ENCODE measurements at regions not wholly inside any gene's neighbourhood (a gene's known extent, or its start where the extent isn't known, plus 50 kb on each side); places are given as distances from the start of the nearest gene placed in this dataset.

DNA sequence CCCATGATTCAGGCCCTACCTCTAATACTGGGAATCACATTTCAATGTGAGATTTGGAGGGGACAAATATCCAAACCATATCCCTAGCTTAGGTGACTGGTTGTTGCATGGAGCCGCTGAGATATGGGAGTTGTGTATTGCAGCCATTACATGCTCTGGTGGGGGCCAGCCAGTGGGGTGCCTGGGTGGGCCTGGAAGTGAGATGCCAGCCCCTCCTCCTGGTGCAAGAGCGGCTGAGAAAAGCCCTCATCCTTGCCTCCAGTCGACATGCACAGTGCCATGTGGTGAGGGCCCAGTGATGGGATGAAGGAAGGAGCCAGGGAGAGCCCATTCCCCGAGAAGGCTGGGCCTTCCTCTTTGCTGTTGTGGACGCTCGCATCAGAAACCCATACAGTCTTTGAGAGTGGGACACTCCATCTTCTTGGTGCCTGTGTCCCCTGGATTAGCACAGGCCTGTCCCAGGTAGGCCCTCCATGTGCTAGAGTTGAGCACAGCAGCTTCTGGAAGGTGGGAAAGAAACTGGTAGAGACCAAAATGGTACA is 1043.0 kb downstream of the TBC1D22A start:
- DNase-seq, result no peak

DNA sequence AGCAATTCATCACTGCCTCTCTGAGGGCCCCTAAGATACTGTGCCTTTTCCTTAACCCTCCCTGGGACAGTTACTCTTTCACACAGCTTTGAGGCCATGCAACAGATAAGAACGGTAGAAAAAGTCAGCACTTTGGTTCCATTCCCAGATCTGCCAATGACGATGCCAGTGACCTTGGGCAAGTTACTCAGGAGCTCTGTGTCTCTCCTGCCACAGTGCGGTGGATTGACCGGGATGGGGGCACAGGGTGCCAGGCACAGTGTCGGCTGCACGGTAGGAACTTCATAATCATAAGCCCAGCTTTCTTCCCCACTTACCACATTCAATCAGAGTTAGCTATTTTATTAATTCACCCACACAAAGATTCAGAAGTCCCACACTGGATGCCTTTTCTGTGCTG is 1041.8 kb downstream of the TBC1D22A start:
- no peak for DNase-seq

DNA sequence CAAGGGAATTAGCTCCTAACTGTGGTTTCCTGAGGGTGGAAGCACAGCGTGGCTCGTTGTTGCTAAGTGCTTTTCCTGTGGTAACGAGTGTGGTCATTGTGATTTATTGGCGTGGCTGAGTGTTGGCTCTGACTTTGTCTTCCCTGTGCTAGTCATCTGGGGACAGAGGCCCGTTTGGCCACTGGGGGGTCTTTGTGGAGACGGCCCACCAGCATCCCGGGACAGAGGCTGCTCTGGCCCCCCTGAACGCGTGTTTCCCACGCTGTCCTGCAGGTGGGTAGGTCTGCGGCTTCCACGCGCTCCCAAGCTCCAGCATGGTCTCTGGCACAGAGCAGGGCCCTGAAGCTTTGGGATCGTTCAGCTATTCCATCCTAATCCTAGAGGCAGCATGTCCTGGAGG is 1040.0 kb downstream of the TBC1D22A start:
- DNase-seq, result no peak

DNA sequence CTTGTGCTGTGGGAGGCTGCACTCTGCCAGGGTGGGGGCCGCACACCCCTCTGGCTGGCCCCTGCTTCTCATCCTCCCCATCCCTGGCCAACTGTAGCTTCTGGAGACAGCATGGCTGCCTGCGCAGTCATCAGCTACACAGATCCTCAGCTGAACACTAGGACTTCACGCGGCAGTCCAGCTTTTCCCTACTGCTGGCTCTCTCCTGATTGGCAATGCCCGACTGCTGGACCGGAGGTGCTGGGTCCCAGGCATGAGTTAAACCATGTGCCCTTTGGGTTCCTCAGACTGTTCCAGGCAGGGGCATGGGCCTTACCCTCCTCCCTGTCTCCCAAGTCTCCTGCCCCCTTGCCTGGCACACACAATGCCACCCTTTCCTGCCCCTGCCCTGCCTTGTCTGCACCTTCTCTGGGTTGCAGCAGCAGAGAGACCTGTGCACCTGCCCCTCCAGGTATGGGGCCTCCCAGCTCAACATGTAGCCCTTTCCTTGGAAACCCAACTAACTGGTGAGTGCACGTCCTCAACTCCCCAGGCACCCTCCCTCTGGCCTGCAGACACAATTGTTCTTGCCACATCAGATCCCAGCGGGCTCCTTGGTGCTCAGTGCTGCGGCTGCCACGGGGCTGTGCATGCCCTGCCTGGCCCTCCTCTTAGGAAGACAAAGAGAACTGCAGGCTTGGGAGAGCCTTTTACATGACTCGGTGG is 1039.2 kb downstream of the TBC1D22A start:
- no peak for DNase-seq

DNA sequence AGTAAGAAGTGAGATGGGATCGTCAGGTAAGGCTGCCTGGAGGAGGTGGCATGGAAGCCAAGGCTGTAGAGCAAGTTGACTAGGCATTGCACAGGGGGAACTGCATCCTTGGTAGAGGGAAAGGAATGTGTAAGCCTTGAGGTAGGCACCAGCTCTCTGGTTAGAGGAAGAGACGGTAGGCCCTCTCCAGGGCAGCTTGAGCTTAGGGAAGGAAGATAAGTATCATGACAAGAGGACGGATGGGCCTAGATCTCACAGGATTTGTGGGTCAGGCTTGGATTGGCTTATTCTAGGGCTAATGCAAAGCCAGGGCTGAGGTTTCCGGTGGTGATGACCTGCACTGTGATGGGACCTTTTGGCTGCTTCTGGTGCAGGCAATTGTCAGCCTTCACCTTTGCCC is 1035.8 kb downstream of the TBC1D22A start:
- DNase-seq, result no peak

DNA sequence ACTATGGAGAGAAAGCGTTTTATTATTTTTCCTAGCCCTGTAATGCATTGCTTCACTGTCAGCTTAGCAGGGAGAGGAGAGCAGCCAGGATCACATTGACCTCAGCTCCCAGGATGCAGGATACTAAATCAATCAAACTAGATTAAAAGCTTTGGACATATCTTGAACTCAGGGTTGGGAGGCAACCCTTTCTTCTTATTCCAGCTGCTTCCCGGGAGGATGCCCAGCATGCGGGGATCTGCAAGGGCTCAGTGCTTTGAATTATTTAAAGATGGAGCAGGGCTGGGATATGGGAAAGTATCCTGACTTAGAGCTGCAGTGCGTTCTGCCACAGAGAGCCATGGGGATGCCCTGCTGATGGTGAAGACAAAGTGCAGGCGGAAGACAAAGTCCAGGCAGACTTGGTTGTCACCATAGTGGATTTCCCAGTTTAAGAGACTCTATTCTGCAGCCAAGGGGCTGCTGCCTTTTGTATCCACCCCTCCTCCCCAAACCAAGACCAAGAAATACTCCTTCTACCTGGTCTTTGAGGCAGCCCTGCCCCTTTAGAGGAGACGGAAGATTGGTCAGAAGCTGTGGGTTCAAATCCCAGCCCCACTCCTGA is 1035.0 kb downstream of the TBC1D22A start:
- DNase-seq, result no peak

DNA sequence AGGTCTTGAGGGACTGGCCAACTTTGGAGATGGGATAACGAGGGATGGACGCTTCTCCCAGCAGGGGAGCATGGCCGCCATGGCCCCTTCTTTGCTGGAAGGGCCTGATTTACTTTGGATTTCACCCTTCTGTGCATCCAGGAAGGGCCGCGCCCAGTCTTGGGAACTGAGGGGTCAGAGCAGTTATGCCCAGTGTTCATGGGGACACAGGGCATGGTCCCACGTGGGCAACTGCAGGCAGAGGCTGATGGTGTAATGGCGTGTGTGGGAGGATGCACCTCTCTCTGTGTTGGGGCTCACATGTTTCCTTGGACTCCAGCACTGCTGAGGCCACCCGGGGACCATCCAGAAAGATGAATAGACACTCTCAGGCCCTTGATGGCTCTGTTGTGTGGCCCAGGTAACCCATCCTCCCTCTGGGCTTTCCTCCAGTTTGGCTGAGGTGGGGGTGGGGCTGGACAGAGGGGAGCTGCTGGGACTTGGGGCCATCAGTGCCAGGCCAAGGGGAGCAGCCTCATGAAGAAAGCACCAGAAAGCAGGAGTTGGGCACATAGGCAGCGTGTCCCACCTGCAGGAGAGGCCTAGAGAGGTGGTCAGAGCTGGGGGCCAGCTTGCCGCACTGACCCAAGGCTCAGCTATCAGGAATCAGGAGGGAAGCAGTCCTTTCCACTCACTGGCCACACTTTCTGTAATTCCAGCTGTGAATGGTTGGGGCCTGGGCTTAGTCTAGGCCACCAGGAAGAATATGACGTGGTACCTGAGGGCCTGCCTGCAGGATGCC is 1033.9 kb downstream of the TBC1D22A start:
- no peak for DNase-seq

DNA sequence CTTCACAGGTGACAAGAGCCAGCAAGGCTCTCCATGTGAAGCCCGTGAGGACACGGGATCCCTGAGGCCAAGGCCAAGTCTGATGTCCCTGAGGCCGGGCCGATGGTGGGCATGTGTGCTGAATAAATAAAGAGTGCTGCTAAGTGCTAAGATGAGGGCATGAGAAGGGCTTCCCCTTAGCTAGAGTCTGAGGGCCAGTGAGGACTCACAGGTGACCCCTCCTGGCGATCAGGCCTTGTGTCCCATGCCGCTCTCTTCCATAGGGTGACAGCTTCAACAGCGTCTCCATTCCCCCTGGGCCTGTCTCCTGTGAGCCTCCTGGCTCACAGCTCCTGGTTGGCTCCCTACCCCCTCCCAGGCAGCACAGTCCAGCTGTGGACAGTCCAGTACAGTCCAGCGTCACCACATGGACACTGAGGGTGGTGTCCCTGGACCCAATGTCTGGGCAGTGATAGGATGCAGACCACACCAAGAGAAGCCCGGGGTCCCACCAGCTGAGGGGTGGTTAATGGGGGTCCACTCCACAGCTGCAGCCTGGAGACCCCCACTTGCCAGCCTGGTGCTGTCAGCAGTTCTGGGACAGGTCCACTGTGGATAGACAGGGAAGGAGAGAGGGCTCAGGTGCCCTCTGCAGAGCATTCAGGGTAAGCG is 1033.2 kb downstream of the TBC1D22A start:
- no peak for DNase-seq

DNA sequence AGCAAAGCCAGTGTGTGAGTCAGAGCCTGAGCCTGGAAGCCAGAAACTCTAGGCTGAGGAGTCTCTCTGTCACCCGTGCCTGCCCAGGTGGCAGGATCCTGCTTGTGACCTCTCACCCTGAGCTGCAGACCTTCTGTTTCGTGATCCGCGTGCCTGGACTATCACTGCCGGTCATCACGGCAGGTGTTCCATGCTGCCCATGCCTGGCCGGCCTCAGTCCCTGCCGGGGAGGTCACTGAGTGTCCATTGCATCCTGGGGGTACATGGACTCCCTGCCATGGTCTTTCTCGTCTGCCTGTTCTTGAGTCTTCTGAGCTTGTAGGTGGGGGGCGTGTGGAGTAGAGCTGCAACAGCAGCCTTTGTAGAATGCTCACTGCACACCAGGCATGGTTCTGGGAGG is 1032.4 kb downstream of the TBC1D22A start:
- DNase-seq, result no peak

DNA sequence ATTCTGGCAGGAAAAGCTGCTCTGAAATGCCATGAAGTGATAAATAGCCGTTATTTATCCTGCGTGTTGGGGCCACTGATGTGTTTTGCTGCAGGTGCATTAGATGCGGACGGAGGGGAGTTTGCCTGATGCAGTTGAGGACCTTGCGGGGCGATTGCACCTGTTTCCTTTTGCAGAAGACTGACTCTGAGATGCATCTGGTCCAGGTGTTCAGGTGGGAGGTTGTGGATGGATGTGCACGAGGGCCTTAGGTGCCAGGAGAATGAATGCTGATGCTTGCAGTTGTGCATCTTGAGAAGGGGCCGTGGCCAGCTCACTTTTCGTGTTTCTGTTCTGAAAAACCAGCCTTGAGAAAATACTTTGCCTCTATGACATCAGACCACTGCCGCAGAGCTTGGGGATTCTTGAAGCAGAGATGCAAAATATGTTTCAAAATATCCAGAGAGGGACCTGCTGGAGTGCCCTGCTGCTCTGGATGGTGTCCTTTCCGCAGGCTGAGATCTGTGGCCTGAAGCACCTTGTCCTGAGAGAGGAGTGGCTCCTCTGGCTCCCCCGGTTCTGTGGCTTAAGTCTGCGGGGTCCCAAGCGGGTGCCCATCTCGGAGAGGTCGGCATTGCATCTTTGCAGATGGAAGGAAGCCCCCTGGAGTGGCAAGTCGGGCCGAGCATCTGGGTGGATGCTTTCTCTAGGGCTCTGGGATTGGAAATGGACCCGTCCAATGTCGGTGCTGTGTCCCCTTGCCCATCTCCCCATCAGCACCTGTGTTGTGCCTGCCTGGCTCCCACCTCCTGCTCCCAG is 1031.1 kb downstream of the TBC1D22A start:
- DNase-seq, result no peak

DNA sequence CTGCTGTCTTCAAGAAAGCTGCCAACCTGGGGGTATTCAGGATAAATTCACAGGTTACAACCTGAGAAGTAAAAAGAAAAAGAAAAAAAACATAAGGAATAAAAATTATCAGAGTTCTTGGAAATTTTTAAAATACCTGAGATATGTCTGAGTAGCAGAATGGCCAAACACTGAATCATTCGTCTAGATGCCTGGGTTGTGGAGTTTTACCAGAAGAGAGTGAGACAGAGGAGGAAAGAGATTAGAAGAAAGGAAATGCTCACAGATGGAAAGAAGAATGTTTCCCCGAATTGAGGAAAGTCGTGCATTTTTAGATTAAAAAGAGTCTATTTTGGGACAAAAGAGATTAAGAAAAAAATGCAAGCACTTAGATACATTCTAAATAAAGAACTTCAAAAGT is 1026.7 kb downstream of the TBC1D22A start:
- DNase-seq, result no peak

DNA sequence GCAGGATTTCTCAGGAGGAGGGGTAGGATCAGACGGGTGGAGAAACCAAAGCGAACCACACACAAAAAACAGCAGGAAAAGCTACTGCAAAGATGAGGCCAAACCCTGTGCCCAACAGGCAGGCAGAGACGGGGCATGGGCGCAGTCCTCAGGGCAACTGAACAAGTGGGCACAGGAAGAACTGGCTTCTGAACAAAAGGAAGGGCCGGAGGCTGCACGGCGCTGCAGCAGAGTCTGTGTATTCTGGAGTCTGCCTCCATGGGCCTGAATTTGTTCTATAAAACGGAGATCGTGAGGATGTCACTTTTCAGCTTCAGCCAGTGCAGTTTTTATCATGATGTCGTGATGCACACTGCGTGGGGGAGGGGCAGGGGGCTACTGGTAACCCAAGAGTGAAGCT is 1026.0 kb downstream of the TBC1D22A start:
- DNase-seq, result no peak

DNA sequence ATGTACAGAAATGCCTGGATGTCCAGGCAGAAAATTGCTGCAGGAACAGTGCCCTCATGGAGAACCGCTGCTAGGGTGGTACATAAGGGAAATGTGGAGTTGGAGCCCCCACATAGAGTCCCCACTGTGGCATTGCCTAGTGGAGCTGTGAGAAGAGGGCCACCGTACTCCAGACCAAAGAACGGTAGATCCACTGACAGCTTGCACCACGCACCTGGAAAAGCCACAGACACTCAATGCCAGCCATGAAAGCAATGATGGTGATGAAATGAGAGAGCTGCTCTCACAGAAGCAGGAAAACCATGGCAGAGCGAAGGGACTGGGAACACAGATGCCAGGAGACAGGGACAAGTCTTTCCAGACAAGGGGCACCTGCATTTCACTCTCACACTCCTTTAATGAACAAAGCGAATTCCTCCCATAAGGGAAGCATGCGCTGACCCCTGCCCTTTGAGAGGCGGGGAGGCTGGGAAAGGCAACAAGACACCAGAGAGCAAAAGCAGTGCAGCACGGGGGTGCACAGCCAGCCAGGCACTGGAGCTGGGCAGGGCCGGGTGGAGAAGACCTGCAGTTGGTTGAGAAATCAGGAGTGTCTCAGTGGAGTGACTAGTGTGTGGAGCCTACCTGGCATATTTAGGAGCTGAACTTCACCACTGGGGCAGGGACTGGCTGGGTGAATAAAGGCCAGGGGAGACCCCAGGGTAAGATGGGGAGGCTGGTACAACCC is 1025.2 kb downstream of the TBC1D22A start:
- no peak for DNase-seq

DNA sequence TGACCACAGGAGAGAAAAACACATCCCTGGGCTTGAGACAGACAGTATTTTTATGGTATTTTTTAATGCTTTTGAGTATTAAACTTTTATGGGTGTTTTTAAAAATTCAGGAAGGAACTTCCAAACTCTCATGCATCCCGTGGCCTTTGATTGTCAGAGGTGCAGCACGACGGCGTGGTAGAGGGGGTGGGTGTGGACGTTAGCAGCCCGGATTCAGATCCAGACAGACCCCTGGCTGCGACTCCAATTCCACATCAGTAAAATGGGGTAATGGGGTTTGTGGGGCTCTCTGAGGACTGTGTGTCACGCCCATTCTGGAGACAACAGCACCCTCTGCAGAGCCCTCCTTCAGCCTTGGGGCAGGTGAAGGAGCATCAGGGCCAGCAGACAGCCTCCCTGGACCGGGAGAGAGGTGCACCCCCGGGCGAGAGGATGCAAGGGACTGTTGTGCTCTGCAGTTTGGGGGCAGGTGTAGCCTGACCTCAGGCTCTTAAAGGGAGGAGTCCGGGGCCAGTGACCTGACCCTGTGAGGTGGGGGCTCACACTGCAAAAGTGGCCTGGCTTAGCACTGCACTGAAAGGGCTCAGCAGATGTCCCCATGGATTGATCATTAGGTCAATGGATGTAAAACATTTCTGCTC is 1024.3 kb downstream of the TBC1D22A start:
- DNase-seq, result no peak

DNA sequence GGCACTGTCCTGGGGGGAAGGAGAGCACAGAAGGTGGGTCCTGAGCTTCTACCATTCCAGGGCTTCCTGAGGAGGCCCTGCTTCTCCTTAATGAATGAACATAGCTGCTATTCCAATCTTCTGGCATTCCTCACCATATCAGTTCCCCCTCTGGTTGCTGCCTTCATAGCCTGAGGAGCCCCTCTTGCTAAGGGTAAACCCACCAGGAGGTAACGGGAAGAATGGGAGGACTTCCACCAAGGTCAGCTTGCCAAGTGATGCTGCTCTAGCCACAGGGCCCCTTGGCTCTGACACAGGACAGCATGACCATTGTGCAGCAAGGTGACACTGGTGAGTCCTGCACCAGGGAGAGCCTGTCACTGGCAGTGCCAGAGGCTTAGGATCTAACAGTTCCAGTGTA is 1022.5 kb downstream of the TBC1D22A start:
- no peak for DNase-seq

DNA sequence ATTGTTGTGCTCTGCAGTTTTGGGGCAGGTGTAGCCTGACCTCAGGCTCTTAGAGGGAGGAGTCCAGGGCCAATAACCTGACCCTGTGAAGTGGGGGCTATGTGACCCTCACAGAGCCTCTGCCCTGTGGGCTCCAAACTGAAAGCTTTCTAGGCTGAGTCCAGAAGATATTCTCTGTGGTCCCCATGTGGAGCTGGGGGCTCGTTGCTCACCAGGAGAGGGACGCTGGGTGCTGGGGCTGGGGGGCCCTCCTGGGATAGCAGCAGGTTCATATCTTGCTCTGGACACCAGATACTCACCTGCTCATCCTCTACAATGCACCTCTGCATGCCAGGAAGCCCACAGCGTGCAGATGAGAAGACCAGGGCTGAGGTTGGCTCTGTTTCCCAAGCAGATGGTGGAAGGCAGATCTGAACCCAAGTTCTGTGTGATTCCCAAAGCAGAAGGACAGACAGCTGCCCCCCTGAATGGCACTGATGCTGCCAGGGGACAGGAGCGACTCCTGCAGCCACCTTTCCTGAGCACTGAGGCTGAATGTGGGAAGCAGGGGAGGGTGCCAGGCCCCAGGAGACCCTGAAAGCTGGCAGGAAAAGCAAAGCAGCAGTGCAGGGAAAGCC is 1022.0 kb downstream of the TBC1D22A start:
- no peak for DNase-seq

DNA sequence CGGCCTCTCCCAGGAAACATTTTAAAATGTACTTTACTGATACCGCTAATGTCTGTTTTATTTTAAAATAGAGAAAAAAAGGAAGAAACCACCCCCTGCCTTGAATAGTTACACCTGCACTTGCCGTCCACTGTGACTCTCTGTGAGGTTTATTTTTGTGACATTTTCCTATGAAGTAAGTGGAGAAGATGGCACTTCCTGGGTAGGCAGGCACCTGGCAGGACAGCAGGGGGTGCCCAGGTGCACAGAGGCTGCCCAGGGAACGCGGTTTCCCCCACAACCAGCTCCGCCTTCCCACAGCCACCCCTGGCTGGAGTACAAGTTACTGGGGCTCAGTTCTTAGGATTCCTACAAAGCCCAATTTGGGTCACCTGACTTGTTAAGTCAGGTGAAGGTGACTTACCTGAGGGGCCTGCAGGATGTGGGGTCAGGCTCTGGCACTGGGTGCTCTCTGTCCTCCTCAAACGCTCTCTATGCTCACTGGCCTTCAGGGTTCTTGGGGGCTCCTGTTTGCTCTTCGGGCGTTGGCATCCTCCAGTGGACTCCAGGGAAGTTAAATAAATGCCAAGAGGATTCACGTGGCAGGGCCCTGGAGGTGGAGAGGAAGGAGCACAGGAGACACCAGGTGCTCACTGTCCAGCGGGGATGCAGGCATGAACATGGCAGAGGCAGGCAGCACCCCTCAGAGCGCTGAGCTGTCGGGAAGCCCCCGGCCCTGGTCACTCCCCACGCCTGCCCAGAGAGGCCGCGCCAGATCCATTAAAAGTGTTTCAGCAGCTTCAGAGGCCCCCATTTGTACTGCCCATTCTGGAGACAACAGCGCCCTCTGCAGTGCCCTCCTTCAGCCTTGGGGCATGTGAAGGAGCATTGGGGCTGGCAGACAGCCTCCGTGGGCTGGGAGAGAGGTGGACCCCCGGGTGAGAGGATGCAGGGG is 1021.2 kb downstream of the TBC1D22A start:
- no peak for DNase-seq

DNA sequence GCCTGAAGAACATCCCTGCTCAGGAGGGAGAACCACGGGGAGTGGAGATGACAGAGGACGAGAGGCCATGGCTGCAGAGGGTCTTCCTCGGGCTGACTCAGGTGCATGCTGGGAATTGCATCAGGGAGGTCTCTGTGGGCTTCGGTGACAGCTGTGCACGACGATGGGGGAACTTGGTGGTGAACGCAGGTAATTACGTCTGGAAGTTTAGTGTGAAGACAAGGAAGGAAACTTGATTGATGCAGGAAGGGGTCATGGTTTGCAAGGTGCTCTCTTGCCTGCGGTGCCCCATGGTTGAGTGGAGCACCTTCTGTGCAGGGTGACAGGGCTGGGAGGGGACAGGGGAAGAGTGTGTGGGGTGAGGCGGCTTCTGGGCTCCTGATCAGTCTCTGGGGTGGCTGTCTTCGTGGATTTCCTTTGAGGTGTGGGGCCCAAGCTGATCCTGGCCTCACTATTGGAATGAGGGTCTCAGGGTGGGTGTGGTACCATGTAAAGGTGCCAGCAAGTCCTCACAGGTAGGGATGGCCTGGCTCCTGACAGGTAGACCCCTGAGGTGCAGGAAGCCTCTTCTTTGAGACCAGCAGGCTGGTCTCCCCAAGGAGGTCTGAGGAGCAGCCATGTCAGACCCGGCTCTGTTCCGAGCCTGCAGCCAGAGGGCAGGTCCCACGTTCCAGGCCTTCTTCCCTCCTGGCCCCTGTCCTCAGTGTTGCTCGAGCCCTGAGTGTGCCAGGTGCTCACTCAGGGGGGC is 1020.1 kb downstream of the TBC1D22A start:
- no peak for DNase-seq

Data from SW 1271 (cell line).